ENCODE measurements at regions not wholly inside any gene's neighbourhood (a gene's known extent, or its start where the extent isn't known, plus 50 kb on each side); places are given as distances from the start of the nearest gene placed in this dataset.

DNA sequence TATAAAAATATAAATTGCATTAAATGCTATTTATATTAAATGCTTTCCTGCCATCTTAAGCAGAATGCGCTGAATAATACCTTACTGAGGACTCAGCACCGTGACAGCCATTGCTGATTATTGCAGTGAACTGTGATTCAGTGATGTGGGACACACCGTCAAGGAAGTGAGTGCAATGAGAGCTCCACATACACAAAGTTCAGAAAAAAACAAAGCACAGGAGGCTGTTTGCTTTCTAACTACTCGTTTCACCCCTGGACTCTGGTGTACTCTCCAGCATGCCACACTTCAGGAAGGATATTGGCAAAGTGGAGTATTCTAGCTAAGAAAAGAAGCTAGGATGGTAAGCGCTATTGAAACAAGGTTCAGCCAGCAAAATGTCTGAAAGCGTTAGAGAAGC, 57.4 kb upstream of the CXADR start:
- no peak overlapping the region for H3K4me3 ChIP-seq
- H3K27ac ChIP-seq: no peak overlapping the region
- no peaks in the 10 kb centered on the region for H3K4me1 ChIP-seq (replicated peaks)
- no peaks in the 10 kb centered on the region for H3K36me3 ChIP-seq
- DNase-seq (ENCODE audit: low spot score): no peak
- H3K27me3 ChIP-seq (replicated peaks; ENCODE audit: insufficient read depth): no peaks in the 10 kb centered on the region
- intact Hi-C loops (cut with DNase I): no loop called here
- 85% methylated on average over 6 of the region's 6 CpGs for WGBS
- TF ChIP-seq, protein P1, sequence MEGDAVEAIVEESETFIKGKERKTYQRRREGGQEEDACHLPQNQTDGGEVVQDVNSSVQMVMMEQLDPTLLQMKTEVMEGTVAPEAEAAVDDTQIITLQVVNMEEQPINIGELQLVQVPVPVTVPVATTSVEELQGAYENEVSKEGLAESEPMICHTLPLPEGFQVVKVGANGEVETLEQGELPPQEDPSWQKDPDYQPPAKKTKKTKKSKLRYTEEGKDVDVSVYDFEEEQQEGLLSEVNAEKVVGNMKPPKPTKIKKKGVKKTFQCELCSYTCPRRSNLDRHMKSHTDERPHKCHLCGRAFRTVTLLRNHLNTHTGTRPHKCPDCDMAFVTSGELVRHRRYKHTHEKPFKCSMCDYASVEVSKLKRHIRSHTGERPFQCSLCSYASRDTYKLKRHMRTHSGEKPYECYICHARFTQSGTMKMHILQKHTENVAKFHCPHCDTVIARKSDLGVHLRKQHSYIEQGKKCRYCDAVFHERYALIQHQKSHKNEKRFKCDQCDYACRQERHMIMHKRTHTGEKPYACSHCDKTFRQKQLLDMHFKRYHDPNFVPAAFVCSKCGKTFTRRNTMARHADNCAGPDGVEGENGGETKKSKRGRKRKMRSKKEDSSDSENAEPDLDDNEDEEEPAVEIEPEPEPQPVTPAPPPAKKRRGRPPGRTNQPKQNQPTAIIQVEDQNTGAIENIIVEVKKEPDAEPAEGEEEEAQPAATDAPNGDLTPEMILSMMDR (IDR thresholded peaks at IDR 0.05): no peak
- no peak for TF ChIP-seq POLR2AphosphoS5 (IDR thresholded peaks at IDR 0.05)
- no peak for TF ChIP-seq POLR2A (IDR thresholded peaks at IDR 0.05)
- no peaks in the 10 kb centered on the region for H3K9me3 ChIP-seq

DNA sequence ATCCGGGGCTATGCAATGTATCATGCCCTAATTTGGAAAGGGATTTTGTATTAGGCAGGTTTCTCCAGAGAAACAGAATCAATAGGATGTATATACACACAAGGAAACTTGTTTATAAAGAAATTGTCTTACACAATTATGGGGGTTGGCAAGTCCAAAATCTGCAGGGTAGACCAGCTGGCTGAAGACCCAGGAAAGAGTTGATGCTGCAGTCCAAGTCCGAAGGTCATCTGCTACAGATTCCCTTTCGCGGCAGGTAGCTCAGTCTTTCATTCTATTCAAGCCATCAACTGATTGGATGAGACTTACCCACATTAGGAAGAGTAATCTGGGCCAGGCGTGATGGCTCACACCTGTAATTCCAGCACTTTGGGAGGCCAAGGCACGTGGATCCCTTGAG, 54.6 kb upstream of the CXADR start:
- Histone ChIP-seq H3K4me1 (replicated peaks) (no peaks in the 10 kb centered on the region), H3K36me3 (no peaks in the 10 kb centered on the region), H3K27me3 (replicated peaks; ENCODE audit: insufficient read depth) (no peaks in the 10 kb centered on the region), H3K4me3 (no peak overlapping the region), H3K9me3 (no peaks in the 10 kb centered on the region), H3K27ac (no peak overlapping the region)
- TF ChIP-seq, protein P1 (IDR thresholded peaks at IDR 0.05): no peak
- TF ChIP-seq POLR2AphosphoS5 (IDR thresholded peaks at IDR 0.05): no peak
- no peak for TF ChIP-seq POLR2A (IDR thresholded peaks at IDR 0.05)
- no peak for DNase-seq (ENCODE audit: low spot score)
- WGBS: 80% methylated on average over 6 of the region's 6 CpGs
- intact Hi-C loops (cut with DNase I): no loop called here

DNA sequence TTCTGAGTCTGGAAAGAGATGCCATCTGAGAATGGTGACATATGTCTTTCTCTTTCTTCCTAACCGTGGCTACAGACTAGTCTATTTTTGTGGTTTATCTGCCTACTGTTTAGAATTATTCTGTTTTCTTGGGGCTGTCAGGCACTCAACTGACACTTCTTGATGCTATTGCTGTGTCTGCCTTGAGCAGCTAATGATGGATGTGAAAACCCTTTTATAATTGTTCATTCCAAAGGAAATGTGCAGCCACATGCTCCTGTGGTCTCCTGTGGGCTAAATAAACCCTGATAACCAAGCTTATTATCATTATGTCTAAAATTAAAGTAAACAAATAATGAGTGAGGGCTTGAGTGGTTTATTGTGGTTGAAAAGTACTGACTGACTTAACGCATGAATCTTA, 52.7 kb upstream of the CXADR start:
- H3K27me3 ChIP-seq (replicated peaks; ENCODE audit: insufficient read depth): no peaks in the 10 kb centered on the region
- TF ChIP-seq, protein P1 (IDR thresholded peaks at IDR 0.05): no peak
- TF ChIP-seq POLR2AphosphoS5 (IDR thresholded peaks at IDR 0.05): no peak
- TF ChIP-seq POLR2A (IDR thresholded peaks at IDR 0.05): no peak
- H3K27ac ChIP-seq: no peak overlapping the region
- no peaks in the 10 kb centered on the region for H3K36me3 ChIP-seq
- no peaks in the 10 kb centered on the region for H3K9me3 ChIP-seq
- intact Hi-C loops (cut with DNase I): no loop called here
- H3K4me3 ChIP-seq: no peak overlapping the region
- H3K4me1 ChIP-seq (replicated peaks): no peaks in the 10 kb centered on the region
- WGBS: 65% methylated on average over 2 of the region's 2 CpGs
- DNase-seq (ENCODE audit: low spot score): no peak

DNA sequence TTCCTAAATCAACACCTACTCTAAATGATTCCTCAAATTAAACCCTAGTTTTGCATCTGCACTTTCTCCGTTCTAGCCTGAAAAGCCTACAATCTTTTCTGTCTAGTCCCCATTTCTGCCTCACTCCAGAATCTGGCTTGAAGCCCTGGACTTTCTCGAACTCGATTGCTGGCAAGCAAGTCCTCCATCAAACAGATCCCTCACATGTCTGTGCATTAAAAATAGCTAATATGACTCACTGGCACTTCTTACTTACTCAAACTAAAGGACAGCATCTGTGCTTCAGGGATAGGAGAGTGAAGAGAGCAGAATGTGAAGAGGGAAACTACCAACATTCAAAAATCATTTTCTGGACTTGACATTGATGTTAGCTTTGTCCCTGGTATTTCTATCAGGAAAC, 51.8 kb upstream of the CXADR start:
- no peaks in the 10 kb centered on the region for H3K9me3 ChIP-seq
- DNase-seq (ENCODE audit: low spot score): peak; percentile 41
- intact Hi-C loops (cut with DNase I): no loop called here
- no peak overlapping the region for H3K27ac ChIP-seq
- H3K36me3 ChIP-seq: no peaks in the 10 kb centered on the region
- no peak overlapping the region for H3K4me3 ChIP-seq
- no peaks in the 10 kb centered on the region for H3K27me3 ChIP-seq (replicated peaks; ENCODE audit: insufficient read depth)
- 12% methylated on average over 3 of the region's 3 CpGs for WGBS
- H3K4me1 ChIP-seq (replicated peaks): no peaks in the 10 kb centered on the region
- TF ChIP-seq, protein P1 (IDR thresholded peaks at IDR 0.05): no peak
- TF ChIP-seq POLR2AphosphoS5 (IDR thresholded peaks at IDR 0.05): peak; percentile 51
- no peak for TF ChIP-seq POLR2A (IDR thresholded peaks at IDR 0.05)

DNA sequence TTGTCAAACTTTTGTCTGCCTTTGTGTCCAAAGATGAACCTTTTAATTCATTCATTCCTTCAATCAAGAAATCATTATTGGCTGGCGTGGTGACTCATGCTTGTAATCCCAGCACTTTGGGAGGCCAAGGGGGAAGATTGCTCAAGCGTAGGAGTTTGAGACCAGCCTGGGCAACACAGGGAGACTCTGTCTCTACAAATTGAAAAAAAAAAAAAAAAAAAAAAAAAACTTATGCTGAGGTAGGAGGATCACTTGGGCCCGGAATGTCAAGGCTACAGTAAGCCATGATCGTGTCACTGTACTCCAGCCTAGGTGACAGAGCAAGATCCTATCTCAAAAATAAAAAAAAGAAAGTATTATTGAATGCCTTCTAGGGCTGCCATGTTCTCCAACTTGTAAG, 51.3 kb upstream of the CXADR start:
- no peak for DNase-seq (ENCODE audit: low spot score)
- H3K4me1 ChIP-seq (replicated peaks): no peaks in the 10 kb centered on the region
- no peaks in the 10 kb centered on the region for H3K27me3 ChIP-seq (replicated peaks; ENCODE audit: insufficient read depth)
- no peak overlapping the region for H3K4me3 ChIP-seq
- 69% methylated on average over 4 of the region's 4 CpGs for WGBS
- TF ChIP-seq POLR2AphosphoS5 (IDR thresholded peaks at IDR 0.05): no peak
- TF ChIP-seq POLR2A (IDR thresholded peaks at IDR 0.05): no peak
- TF ChIP-seq, protein P1 (IDR thresholded peaks at IDR 0.05): no peak
- peak overlapping the region; percentile 37 to 56 for H3K27ac ChIP-seq
- intact Hi-C loops (cut with DNase I): no loop called here
- no peaks in the 10 kb centered on the region for H3K36me3 ChIP-seq
- no peaks in the 10 kb centered on the region for H3K9me3 ChIP-seq

Data from prostate gland (tissue), 2 donors.